Thyroid gland (tissue), 4 donors: ENCODE measurements at regions not wholly inside any gene's neighbourhood (a gene's known extent, or its start where the extent isn't known, plus 50 kb on each side); places are given as distances from the start of the nearest gene placed in this dataset.

Experiments
- DNase-seq, 2 donors: peaks; one replicate each; pipeline ENCODE4 v3.0.0-alpha.2; 2019
- H3K27ac ChIP-seq, 3 donors: fragments of 200-600 bp; sonication (generic); 1 replicate in 2 of 3; 2 replicates in 1 of 3; pipeline ENCODE4 v1.5.1; 2016 to 2019; ENCODE audit warnings: mild to moderate bottlenecking in 1 of 3, moderate library complexity in 1 of 3
- H3K27me3 ChIP-seq: fragments of 200-600 bp; sonication (generic); one replicate; pipeline ENCODE4 v1.5.1; 2019
- H3K36me3 ChIP-seq, 2 donors: fragments of 200-600 bp; sonication (generic); one replicate each; pipeline ENCODE4 v1.5.1; 2016 to 2019
- H3K4me1 ChIP-seq, 2 donors: fragments of 200-600 bp; sonication (generic); one replicate each; pipeline ENCODE4 v1.5.1; 2017 to 2019
- H3K4me3 ChIP-seq, 3 donors: fragments of 200-600 bp; sonication (generic); replicated peaks in 1 of 3; 1 replicate in 2 of 3; 2 replicates in 1 of 3; pipeline ENCODE4 v1.5.1; 2016; ENCODE audit warnings: mild to moderate bottlenecking in 1 of 3
- H3K9me3 ChIP-seq: fragments of 200-600 bp; sonication (generic); one replicate; pipeline ENCODE4 v1.5.1; 2017
- POLR2A ChIP-seq, 2 donors: fragments of 450-650 bp; IDR thresholded peaks; one replicate each; pipeline ENCODE4 v1.6.1; 2017; ENCODE audit warnings: antibody characterized with exemption in 2 of 2, mild to moderate bottlenecking in 2 of 2, moderate library complexity in 1 of 2
- WGBS, 2 donors: methylation state at CpG; one replicate each; pipeline ENCODE4 v1.1.5; 2017; 5-methylcytosine and 5-hydroxymethylcytosine counted together
- intact Hi-C: fragments of 100-400 bp; cut with DNase I; formaldehyde crosslinking; loops from one replicate; pipeline ENCODE4 v1.15.1; 2023
- TF ChIP-seq, protein P1 (sequence below), 6 experiments: fragments of 200-600 bp in 3 of 6; fragments of 450-650 bp in 3 of 6; sonication (generic) in 3 of 6; IDR thresholded peaks; one replicate each; pipeline ENCODE4 v1.5.1; 2016 to 2019; ENCODE audit warnings: antibody characterized with exemption in 6 of 6, mild to moderate bottlenecking in 2 of 6, inconsistent platforms in 1 of 6, moderate library complexity in 1 of 6

DNA sequence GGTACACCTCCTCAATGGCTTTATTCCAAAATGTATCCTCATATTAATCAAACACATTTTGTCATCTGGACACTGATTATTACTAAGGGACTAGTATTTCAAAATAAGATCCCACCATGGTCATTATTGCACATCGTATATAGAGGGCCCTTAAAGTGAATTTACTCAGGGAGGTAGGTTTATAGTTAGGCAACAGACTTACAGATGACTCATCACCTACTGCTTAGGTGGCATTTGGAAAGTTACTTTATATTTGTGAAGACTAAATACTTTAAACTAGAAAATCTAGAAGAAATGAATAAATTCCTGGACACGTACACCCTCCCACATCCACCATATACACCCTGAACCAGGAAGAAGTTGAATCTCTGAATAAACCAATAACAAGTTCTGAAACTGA, 353.0 kb downstream of the KCTD12 start:
- TF ChIP-seq, protein P1, sequence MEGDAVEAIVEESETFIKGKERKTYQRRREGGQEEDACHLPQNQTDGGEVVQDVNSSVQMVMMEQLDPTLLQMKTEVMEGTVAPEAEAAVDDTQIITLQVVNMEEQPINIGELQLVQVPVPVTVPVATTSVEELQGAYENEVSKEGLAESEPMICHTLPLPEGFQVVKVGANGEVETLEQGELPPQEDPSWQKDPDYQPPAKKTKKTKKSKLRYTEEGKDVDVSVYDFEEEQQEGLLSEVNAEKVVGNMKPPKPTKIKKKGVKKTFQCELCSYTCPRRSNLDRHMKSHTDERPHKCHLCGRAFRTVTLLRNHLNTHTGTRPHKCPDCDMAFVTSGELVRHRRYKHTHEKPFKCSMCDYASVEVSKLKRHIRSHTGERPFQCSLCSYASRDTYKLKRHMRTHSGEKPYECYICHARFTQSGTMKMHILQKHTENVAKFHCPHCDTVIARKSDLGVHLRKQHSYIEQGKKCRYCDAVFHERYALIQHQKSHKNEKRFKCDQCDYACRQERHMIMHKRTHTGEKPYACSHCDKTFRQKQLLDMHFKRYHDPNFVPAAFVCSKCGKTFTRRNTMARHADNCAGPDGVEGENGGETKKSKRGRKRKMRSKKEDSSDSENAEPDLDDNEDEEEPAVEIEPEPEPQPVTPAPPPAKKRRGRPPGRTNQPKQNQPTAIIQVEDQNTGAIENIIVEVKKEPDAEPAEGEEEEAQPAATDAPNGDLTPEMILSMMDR (IDR thresholded peaks at IDR 0.05) = no peak
- TF ChIP-seq POLR2A (IDR thresholded peaks at IDR 0.05) = no peak

GRCh38 chr13:76527041-76527440, 359.2 kb downstream of the KCTD12 start:
- TF ChIP-seq, protein P1 (IDR thresholded peaks at IDR 0.05) = no peak
- TF ChIP-seq POLR2A (IDR thresholded peaks at IDR 0.05) = no peak
- no peak overlapping the region for H3K27ac ChIP-seq
- no peaks in the 10 kb centered on the region for H3K36me3 ChIP-seq
- intact Hi-C loops = no loop called here
- no peaks in the 10 kb centered on the region for H3K9me3 ChIP-seq
- no peaks in the 10 kb centered on the region for H3K4me1 ChIP-seq
- no peaks in the 10 kb centered on the region for H3K27me3 ChIP-seq
- H3K4me3 ChIP-seq = no peak overlapping the region
- no peak for DNase-seq

More for the DNA sequence above, 353.0 kb downstream of the KCTD12 start:
- H3K4me1 ChIP-seq = no peaks in the 10 kb centered on the region
- no peaks in the 10 kb centered on the region for H3K36me3 ChIP-seq
- H3K27me3 ChIP-seq = no peaks in the 10 kb centered on the region
- no peak overlapping the region for H3K4me3 ChIP-seq
- no peak overlapping the region for H3K27ac ChIP-seq
- intact Hi-C loops = no loop called here
- WGBS, 2 donors = 87 to 93% methylated on average over 2 of the region's 2 CpGs
- no peak for DNase-seq
- H3K9me3 ChIP-seq = no peaks in the 10 kb centered on the region

DNA sequence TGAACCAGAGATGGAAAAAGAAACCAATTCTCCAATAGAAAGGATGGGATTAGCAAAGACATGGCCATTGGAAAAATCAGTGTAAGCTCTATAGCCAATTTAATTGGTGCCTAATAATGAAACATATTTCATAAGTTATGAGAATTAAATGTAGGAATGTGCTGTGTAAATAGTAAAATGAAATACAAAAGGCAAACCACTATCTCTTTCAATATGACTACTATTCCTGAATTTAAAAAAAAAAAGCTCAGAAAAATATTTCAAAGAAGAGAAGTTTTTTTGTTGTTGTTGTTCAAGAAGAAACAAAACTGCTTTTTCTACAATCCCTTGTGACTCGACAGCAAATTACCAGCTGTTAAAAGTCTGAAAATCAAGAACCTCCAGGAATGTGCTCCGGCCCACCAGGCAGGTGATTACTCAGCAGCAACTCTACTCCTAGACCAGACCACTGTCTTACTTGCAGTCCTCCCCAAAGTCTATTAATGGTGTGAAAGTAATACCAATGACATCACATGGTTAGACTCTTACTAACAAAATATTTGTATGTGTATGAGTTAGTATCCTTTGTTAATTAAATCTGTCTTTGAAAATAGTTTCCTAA, 362.4 kb downstream of the KCTD12 start:
- Histone ChIP-seq H3K36me3 (no peaks in the 10 kb centered on the region), H3K27ac (no peak overlapping the region), H3K4me3 (no peak overlapping the region), H3K4me1 (no peaks in the 10 kb centered on the region), H3K9me3 (no peaks in the 10 kb centered on the region), H3K27me3 (no peaks in the 10 kb centered on the region)
- WGBS, 2 donors = 64 to 80% methylated on average over 2 of the region's 2 CpGs
- TF ChIP-seq POLR2A (IDR thresholded peaks at IDR 0.05) = no peak
- TF ChIP-seq, protein P1 (IDR thresholded peaks at IDR 0.05) = no peak
- intact Hi-C loops = no loop called here
- DNase-seq = no peak

DNA sequence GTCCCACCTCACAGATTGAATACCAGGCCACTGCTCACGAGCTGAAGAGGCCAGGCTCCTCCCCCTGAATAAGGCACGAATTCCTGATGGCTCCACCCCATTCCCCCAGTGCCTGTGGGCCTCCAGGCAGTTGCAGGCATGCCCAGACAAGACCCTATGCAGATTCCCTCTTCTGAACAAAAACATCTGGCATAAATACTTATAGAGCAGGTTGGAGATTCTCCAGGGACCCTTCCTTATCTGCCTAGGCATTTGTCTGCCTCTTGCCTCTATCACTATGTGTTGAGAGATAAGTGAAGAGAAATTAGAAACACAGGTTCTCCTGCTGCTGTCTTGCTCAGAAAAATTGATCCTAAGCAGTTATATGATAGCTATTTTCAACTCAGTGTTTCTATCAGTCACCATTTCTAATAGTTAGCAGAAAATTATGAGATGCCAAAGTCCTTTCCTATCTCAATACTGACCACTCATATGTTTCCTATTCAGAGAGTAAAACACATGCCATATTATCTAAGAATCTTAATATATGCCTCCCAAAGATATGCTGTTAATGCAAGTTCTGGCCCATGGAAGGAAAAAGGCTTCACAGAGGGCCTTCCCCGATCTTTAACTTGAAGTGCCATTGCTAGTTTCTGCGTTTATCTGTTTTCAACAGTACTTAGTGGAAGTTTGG, 364.0 kb downstream of the KCTD12 start:
- Histone ChIP-seq H3K9me3 (no peaks in the 10 kb centered on the region), H3K4me1 (no peaks in the 10 kb centered on the region), H3K27me3 (no peaks in the 10 kb centered on the region), H3K4me3 (no peak overlapping the region), H3K27ac (no peak overlapping the region), H3K36me3 (no peaks in the 10 kb centered on the region)
- DNase-seq = no peak
- intact Hi-C loops = no loop called here
- TF ChIP-seq, protein P1 (IDR thresholded peaks at IDR 0.05) = no peak
- 81 to 83% methylated on average over 4 of the region's 4 CpGs for WGBS, 2 donors

GRCh38 chr13:76519685-76520084, 366.5 kb downstream of the KCTD12 start:
- DNase-seq = no peak
- no peaks in the 10 kb centered on the region for H3K9me3 ChIP-seq
- no peak overlapping the region for H3K27ac ChIP-seq
- WGBS, 2 donors = 86 to 90% methylated on average over 7 of the region's 7 CpGs
- TF ChIP-seq, protein P1 (IDR thresholded peaks at IDR 0.05) = no peak
- TF ChIP-seq POLR2A (IDR thresholded peaks at IDR 0.05) = no peak
- no peak overlapping the region for H3K4me3 ChIP-seq
- H3K4me1 ChIP-seq = no peaks in the 10 kb centered on the region
- H3K36me3 ChIP-seq = no peaks in the 10 kb centered on the region
- intact Hi-C loops = no loop called here
- no peaks in the 10 kb centered on the region for H3K27me3 ChIP-seq
